ENCODE measurements at regions not wholly inside any gene's neighbourhood (a gene's known extent, or its start where the extent isn't known, plus 50 kb on each side); places are given as distances from the start of the nearest gene placed in this dataset.
"Not testable (repeated sequence)": the region's sequence is repeated elsewhere in the genome, so short reads cannot be mapped to it uniquely, and the experiment has no call there.

DNA sequence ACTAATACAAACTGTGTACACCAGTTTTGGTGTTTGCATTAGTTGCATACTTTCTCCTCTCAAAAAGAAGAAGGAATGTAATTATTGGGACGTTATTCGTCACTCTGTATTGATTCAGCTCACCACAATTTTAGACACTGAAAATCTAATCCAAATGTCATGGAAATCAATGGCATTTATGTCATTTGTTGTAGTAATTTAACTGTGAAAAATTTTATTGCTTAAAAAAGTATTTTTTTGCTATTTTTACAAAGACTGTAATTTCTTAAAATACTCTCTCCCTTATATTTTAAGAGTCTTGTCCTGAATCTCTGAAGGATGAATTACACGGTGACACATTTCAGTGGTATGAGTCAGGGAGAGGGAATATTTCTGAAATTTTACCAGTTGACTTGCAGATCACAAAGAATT lies 2117.6 kb downstream of the PCDH9 start:
- H3K4me3 ChIP-seq (ENCODE audit: low read depth, low read length) = no peak overlapping the region
- DNase-seq (ENCODE audit: low read depth, low spot score) = peak; percentile 17
- ChIA-PET POLR2A (no interaction called here), CTCF (no interaction called here)
- TF ChIP-seq, protein P1, sequence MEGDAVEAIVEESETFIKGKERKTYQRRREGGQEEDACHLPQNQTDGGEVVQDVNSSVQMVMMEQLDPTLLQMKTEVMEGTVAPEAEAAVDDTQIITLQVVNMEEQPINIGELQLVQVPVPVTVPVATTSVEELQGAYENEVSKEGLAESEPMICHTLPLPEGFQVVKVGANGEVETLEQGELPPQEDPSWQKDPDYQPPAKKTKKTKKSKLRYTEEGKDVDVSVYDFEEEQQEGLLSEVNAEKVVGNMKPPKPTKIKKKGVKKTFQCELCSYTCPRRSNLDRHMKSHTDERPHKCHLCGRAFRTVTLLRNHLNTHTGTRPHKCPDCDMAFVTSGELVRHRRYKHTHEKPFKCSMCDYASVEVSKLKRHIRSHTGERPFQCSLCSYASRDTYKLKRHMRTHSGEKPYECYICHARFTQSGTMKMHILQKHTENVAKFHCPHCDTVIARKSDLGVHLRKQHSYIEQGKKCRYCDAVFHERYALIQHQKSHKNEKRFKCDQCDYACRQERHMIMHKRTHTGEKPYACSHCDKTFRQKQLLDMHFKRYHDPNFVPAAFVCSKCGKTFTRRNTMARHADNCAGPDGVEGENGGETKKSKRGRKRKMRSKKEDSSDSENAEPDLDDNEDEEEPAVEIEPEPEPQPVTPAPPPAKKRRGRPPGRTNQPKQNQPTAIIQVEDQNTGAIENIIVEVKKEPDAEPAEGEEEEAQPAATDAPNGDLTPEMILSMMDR (IDR thresholded peaks at IDR 0.05; ENCODE audit: insufficient read depth, low read length, missing control alignments) = no peak

DNA sequence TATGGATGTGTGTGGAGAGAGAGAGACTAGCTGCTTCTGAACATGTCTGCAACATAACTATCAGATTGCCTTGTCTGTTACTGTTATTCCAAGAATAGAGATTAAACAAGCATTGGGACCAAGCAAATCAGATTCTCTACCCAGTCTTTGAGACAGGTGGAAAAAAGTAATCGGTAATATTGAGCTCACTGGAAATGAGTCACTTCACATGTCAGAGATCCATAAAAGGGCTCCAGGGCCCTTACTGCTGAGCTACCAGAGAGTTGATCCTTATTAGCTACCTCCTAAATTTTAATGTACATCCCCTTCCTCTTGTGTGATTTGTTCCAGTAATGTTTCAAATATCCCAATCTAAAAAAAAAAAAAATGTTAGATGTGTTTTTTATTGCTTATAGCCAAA lies 2118.0 kb downstream of the PCDH9 start:
- DNase-seq (ENCODE audit: low read depth, low spot score) = no peak
- ChIA-PET POLR2A (no interaction called here), CTCF (no interaction called here)
- no peak overlapping the region for H3K4me3 ChIP-seq (ENCODE audit: low read depth, low read length)
- TF ChIP-seq, protein P1 (IDR thresholded peaks at IDR 0.05; ENCODE audit: insufficient read depth, low read length, missing control alignments) = no peak

DNA sequence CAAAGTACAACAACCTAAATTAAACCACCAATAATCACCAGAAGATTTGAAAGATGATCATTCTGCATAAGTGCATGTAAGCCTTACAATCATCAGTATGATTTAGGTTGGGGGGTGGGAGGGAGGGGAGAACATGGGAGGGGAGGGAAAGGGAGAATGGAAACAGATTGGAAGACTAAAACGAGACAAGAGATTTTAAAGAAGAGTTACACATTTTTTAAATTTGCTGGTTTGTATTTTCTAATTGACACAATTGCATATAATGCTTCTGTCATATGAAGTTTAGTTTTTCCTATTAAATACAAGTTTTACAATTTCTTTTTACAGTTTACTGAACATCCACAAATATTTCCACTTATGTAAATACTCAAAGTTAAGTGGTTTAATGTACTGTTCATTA lies 2118.9 kb downstream of the PCDH9 start:
- TF ChIP-seq, protein P1 (IDR thresholded peaks at IDR 0.05; ENCODE audit: insufficient read depth, low read length, missing control alignments) = no peak
- POLR2A ChIA-PET = no interaction called here
- DNase-seq (ENCODE audit: low read depth, low spot score) = no peak
- CTCF ChIA-PET = no interaction called here
- H3K4me3 ChIP-seq (ENCODE audit: low read depth, low read length) = no peak overlapping the region

DNA sequence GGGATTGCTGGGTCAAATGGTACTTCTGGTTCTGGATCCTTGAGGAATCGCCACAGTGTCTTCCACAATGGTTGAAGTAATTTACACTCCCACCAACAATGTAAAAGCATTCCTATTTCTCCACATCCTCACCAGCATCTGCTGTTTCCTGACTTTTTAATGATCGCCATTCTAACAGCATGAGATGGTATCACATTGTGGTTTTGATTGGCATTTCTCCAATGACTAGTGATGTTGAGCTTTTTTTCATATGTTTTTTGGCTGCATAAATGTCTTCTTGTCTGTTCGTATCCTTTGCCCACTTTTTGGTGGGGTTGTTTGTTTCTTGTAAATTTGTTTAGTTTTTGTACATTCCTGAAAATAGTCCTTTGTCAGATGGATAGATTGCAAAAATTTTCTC lies 2125.7 kb downstream of the PCDH9 start:
- POLR2A ChIA-PET = interaction anchor here (0.7 kb wide), 1 partner anchor 893 kb away, joined by 3 read pairs; no protein-coding TSS in a partner anchor
- peak; percentile 16 for DNase-seq (ENCODE audit: low read depth, low spot score)
- H3K4me3 ChIP-seq (ENCODE audit: low read depth, low read length); CTCF ChIA-PET: not testable (repeated sequence)

DNA sequence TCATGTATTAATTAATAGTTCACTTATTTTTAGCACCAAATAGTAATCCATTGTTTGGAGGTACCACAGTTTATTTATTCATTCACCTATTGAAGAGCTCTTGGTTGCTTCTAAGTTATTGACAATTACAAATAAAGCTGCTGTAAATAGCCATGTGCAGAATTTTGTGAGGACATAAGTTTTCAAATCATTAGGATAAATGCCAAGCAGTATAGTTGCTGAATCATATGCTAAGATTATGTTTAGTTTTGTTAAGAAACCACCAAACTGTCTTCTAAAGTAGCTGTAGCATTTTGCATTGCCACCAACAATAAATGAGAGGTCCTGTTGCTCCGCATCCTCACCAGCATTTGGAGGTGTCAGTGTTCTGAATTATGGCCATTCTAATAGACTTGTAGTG lies 2126.8 kb downstream of the PCDH9 start:
- ChIA-PET CTCF (no interaction called here), POLR2A (no interaction called here)
- H3K4me3 ChIP-seq (ENCODE audit: low read depth, low read length) = no peak overlapping the region
- TF ChIP-seq, protein P1 (IDR thresholded peaks at IDR 0.05; ENCODE audit: insufficient read depth, low read length, missing control alignments) = no peak
- no peak for DNase-seq (ENCODE audit: low read depth, low spot score)

DNA sequence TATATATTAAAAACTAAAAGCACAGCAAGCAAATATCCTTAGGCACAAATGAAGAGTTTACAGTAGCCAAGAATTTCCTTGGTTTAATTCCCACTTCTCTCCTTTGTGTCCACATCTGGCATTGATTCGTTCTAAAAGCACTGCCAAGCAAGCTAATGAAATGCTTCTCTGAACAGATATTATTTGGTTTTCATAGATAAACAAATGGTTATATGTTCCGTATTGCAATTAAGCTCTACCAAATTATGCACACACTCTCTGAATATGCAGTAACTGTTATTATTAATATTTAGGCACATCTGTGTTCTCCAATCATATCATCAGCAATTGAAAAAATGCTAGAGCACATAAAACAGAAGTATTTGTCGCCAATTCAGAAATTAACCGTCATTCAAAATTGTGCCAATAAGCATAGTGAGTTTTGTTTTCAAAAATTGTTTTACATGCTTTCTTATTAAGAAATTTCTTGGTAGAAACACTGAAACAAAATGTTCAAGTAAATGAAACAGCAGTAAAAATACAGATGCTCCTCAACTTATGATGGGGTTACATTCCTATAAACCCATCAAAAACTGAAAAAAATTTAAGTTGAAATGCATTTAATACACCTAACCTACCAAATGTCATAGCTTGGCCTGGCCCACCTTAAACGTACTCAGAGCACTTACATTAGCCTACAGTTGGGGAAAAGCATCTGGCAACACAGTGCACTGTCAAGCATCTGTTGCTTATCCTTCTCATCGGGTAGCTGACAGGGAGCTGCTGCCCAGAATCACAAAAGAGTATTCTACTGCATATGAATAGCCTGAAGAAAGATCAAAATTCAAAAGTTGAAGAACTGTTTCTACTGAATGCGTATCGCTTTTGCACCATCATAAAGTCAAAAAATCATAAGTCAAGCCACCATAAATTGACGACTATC lies 2134.7 kb downstream of the PCDH9 start:
- TF ChIP-seq, protein P1 (IDR thresholded peaks at IDR 0.05; ENCODE audit: insufficient read depth, low read length, missing control alignments) = no peak
- ChIA-PET POLR2A (no interaction called here), CTCF (interaction anchor here (0.6 kb wide), 1 partner anchor 543 kb away, joined by 3 read pairs; no protein-coding TSS in a partner anchor)
- no peak for DNase-seq (ENCODE audit: low read depth, low spot score)
- no peak overlapping the region for H3K4me3 ChIP-seq (ENCODE audit: low read depth, low read length)

DNA sequence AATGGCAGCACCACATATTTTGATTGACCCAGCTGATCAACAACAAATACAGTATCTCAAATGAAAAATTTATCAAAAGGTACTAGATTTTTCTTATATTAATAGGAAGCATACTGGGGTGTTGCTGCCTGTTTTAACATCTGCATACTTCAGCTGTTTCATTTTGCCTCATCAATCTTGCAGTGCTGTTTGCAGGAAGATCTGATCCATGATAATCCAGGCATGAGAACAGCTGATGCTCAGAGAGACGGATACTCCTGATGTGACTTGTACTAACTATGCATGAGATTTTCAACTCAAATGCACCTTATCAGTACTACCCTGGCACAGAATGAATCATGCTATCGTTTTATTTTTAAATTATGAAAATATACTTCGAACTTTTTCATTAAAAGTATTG lies 2136.8 kb downstream of the PCDH9 start:
- DNase-seq (ENCODE audit: low read depth, low spot score) = no peak
- POLR2A ChIA-PET = no interaction called here
- CTCF ChIA-PET = no interaction called here
- TF ChIP-seq, protein P1 (IDR thresholded peaks at IDR 0.05; ENCODE audit: insufficient read depth, low read length, missing control alignments) = no peak
- no peak overlapping the region for H3K4me3 ChIP-seq (ENCODE audit: low read depth, low read length)
